Thymus (tissue), 11 donors: ENCODE measurements at regions not wholly inside any gene's neighbourhood (a gene's known extent, or its start where the extent isn't known, plus 50 kb on each side); places are given as distances from the start of the nearest gene placed in this dataset.

Experiments
- DNase-seq, 9 donors: peaks; one replicate each; pipeline ENCODE4 v3.0.0-alpha.2; 2013; ENCODE audit warnings: low spot score in 9 of 9, low read depth in 6 of 9, missing footprints in 1 of 9
- H3K27ac ChIP-seq, 2 donors: one replicate each; pipeline ENCODE4 v1.5.1; 2013; ENCODE audit warnings: control low read depth in 1 of 2, low read depth in 1 of 2, low read length in 1 of 2, mild to moderate bottlenecking in 1 of 2, moderate library complexity in 1 of 2
- H3K27me3 ChIP-seq, 2 donors: one replicate each; pipeline ENCODE4 v1.5.1; 2013; ENCODE audit warnings: low read length in 1 of 2; ENCODE audit not compliant: control insufficient read depth in 2 of 2, insufficient read depth in 1 of 2
- H3K36me3 ChIP-seq, 2 donors: one replicate each; pipeline ENCODE4 v1.5.1; 2013; ENCODE audit warnings: low read length in 1 of 2, mild to moderate bottlenecking in 1 of 2, moderate library complexity in 1 of 2; ENCODE audit not compliant: control insufficient read depth in 2 of 2, insufficient read depth in 2 of 2
- H3K4me1 ChIP-seq, 2 donors: one replicate each; pipeline ENCODE4 v1.5.1; 2013; ENCODE audit warnings: low read length in 2 of 2; ENCODE audit not compliant: control insufficient read depth in 2 of 2, insufficient read depth in 2 of 2
- H3K4me3 ChIP-seq, 2 donors: one replicate each; pipeline ENCODE4 v1.5.1; 2013; ENCODE audit warnings: low read length in 2 of 2, control low read depth in 1 of 2, mild to moderate bottlenecking in 1 of 2
- H3K9me3 ChIP-seq, 2 donors: one replicate each; pipeline ENCODE4 v1.5.1; 2013; ENCODE audit warnings: low read length in 1 of 2, mild to moderate bottlenecking in 1 of 2; ENCODE audit not compliant: control insufficient read depth in 2 of 2, insufficient read depth in 1 of 2
- WGBS: extraction: QIAGEN DNeasy Blood & Tissue Kit; methylation state at CpG from one replicate; pipeline ENCODE4 v1.1.7; 2013; 5-methylcytosine and 5-hydroxymethylcytosine counted together
- donor health status: healthy.

- H3K36me3 ChIP-seq, result no peaks in the 10 kb centered on the region
- no peaks in the 10 kb centered on the region for H3K27me3 ChIP-seq
- no peak for DNase-seq
- H3K4me1 ChIP-seq, result no peaks in the 10 kb centered on the region
- no peak overlapping the region for H3K27ac ChIP-seq
- no peaks in the 10 kb centered on the region for H3K9me3 ChIP-seq
- no peak overlapping the region for H3K4me3 ChIP-seq
Measured at GRCh38 chr6:80544976-80545722, 438.7 kb downstream of the BCKDHB start.

- H3K36me3 ChIP-seq, result no peaks in the 10 kb centered on the region
- H3K9me3 ChIP-seq, result no peaks in the 10 kb centered on the region
- H3K27me3 ChIP-seq, result no peaks in the 10 kb centered on the region
- no peaks in the 10 kb centered on the region for H3K4me1 ChIP-seq
- no peak overlapping the region for H3K27ac ChIP-seq
- H3K4me3 ChIP-seq, result no peak overlapping the region
- no peak for DNase-seq
Measured at GRCh38 chr6:80544555-80544954, 438.1 kb downstream of the BCKDHB start.

GRCh38 chr6:80543598-80544222, 437.2 kb downstream of the BCKDHB start:
- Histone ChIP-seq H3K4me3 (no peak overlapping the region), H3K9me3 (no peaks in the 10 kb centered on the region), H3K36me3 (no peaks in the 10 kb centered on the region), H3K4me1 (no peaks in the 10 kb centered on the region), H3K27ac (no peak overlapping the region), H3K27me3 (no peaks in the 10 kb centered on the region)
- DNase-seq, result no peak
- 95% methylated on average over 10 of the region's 10 CpGs for WGBS

GRCh38 chr6:80543151-80543550, 436.7 kb downstream of the BCKDHB start:
- DNase-seq, result no peak
- Histone ChIP-seq H3K27ac (no peak overlapping the region), H3K36me3 (no peaks in the 10 kb centered on the region), H3K27me3 (no peaks in the 10 kb centered on the region), H3K4me3 (no peak overlapping the region), H3K4me1 (no peaks in the 10 kb centered on the region), H3K9me3 (no peaks in the 10 kb centered on the region)
- 93% methylated on average over 1 of the region's 1 CpG for WGBS

GRCh38 chr6:80541886-80542285, 435.4 kb downstream of the BCKDHB start:
- Histone ChIP-seq H3K27ac (no peak overlapping the region), H3K4me3 (no peak overlapping the region), H3K27me3 (no peaks in the 10 kb centered on the region), H3K9me3 (no peaks in the 10 kb centered on the region), H3K36me3 (no peaks in the 10 kb centered on the region), H3K4me1 (no peaks in the 10 kb centered on the region)
- WGBS, result 38% methylated on average over 3 of the region's 3 CpGs
- no peak for DNase-seq

GRCh38 chr6:80541181-80541580, 434.7 kb downstream of the BCKDHB start:
- no peaks in the 10 kb centered on the region for H3K4me1 ChIP-seq
- H3K27ac ChIP-seq, result no peak overlapping the region
- H3K27me3 ChIP-seq, result no peaks in the 10 kb centered on the region
- H3K9me3 ChIP-seq, result no peaks in the 10 kb centered on the region
- H3K4me3 ChIP-seq, result no peak overlapping the region
- no peaks in the 10 kb centered on the region for H3K36me3 ChIP-seq
- no peak for DNase-seq

GRCh38 chr6:80540700-80541099, 434.2 kb downstream of the BCKDHB start:
- 98% methylated on average over 1 of the region's 1 CpG for WGBS
- H3K27ac ChIP-seq, result no peak overlapping the region
- no peaks in the 10 kb centered on the region for H3K9me3 ChIP-seq
- DNase-seq, result no peak
- H3K27me3 ChIP-seq, result no peaks in the 10 kb centered on the region
- H3K4me1 ChIP-seq, result no peaks in the 10 kb centered on the region
- H3K36me3 ChIP-seq, result no peaks in the 10 kb centered on the region
- no peak overlapping the region for H3K4me3 ChIP-seq

GRCh38 chr6:80537118-80537972, 430.9 kb downstream of the BCKDHB start:
- Histone ChIP-seq H3K36me3 (no peaks in the 10 kb centered on the region), H3K4me3 (no peak overlapping the region), H3K27ac (no peak overlapping the region), H3K27me3 (no peaks in the 10 kb centered on the region), H3K9me3 (no peaks in the 10 kb centered on the region), H3K4me1 (no peaks in the 10 kb centered on the region)
- WGBS, result 85% methylated on average over 6 of the region's 6 CpGs
- no peak for DNase-seq

GRCh38 chr6:80535914-80536565, 429.6 kb downstream of the BCKDHB start:
- H3K27me3 ChIP-seq, result no peaks in the 10 kb centered on the region
- H3K9me3 ChIP-seq, result no peaks in the 10 kb centered on the region
- no peak overlapping the region for H3K27ac ChIP-seq
- WGBS, result 91% methylated on average over 1 of the region's 1 CpG
- H3K4me1 ChIP-seq, result no peaks in the 10 kb centered on the region
- DNase-seq, result no peak
- H3K4me3 ChIP-seq, result no peak overlapping the region
- H3K36me3 ChIP-seq, result no peaks in the 10 kb centered on the region
